Right atrium auricular region (tissue), 2 donors: ENCODE measurements at regions not wholly inside any gene's neighbourhood (a gene's known extent, or its start where the extent isn't known, plus 50 kb on each side); places are given as distances from the start of the nearest gene placed in this dataset.

Source experiments
- DNase-seq: peaks from one replicate; pipeline ENCODE4 v3.0.0-alpha.2; 2019; ENCODE audit warnings: low spot score
- H3K27ac ChIP-seq, 2 donors: fragments of 200-600 bp; sonication (generic); 1 replicate in 1 of 2; 2 replicates in 1 of 2; pipeline ENCODE4 v1.5.1; 2016 to 2019
- H3K27me3 ChIP-seq, 2 donors: fragments of 200-600 bp; sonication (generic); one replicate each; pipeline versions ENCODE4 v1.5.1 to v1.6.0; 2017 to 2019
- H3K36me3 ChIP-seq: fragments of 200-600 bp; sonication (generic); one replicate; pipeline ENCODE4 v1.5.1; 2016
- H3K4me1 ChIP-seq, 2 donors: fragments of 200-600 bp; sonication (generic); one replicate each; pipeline versions ENCODE4 v1.5.1 to v1.6.0; 2017 to 2019
- H3K4me3 ChIP-seq, 2 donors: fragments of 200-600 bp; sonication (generic); 1 replicate in 1 of 2; 2 replicates in 1 of 2; pipeline ENCODE4 v1.5.1; 2017 to 2019; ENCODE audit warnings: mild to moderate bottlenecking in 1 of 2, moderate library complexity in 1 of 2
- H3K9me3 ChIP-seq, 2 donors: fragments of 200-600 bp; sonication (generic); one replicate each; pipeline ENCODE4 v1.5.1; 2019
- CTCF ChIP-seq, 2 donors: fragments of 200-600 bp; sonication (generic); IDR thresholded peaks; one replicate each; pipeline ENCODE4 v1.5.1; 2019; ENCODE audit warnings: antibody characterized with exemption in 2 of 2

GRCh38 chr15:69744391-69745162 lies 292.0 kb downstream of the RPLP1 start:
- peak; percentile 52 for DNase-seq
- H3K4me1 ChIP-seq: no peaks in the 10 kb centered on the region
- H3K9me3 ChIP-seq: peaks cover 0 to 4% of the 10 kb centered on the region in 2 donors
- H3K27ac ChIP-seq: no peak overlapping the region
- no peaks in the 10 kb centered on the region for H3K36me3 ChIP-seq
- no peak overlapping the region for H3K4me3 ChIP-seq
- no peak for TF ChIP-seq CTCF (IDR thresholded peaks at IDR 0.05)
- H3K27me3 ChIP-seq: no peaks in the 10 kb centered on the region

GRCh38 chr15:69747193-69747592 lies 294.6 kb downstream of the RPLP1 start:
- no peaks in the 10 kb centered on the region for H3K4me1 ChIP-seq
- no peaks in the 10 kb centered on the region for H3K36me3 ChIP-seq
- no peak overlapping the region for H3K4me3 ChIP-seq
- H3K27ac ChIP-seq: no peak overlapping the region
- no peaks in the 10 kb centered on the region for H3K9me3 ChIP-seq
- TF ChIP-seq CTCF (IDR thresholded peaks at IDR 0.05): no peak
- H3K27me3 ChIP-seq: no peaks in the 10 kb centered on the region
- no peak for DNase-seq

- no peak overlapping the region for H3K4me3 ChIP-seq
- TF ChIP-seq CTCF (IDR thresholded peaks at IDR 0.05): no peak
Observed at GRCh38 chr15:69748131-69748530, 295.5 kb downstream of the RPLP1 start.

GRCh38 chr15:69748576-69749185 lies 296.1 kb downstream of the RPLP1 start:
- Histone ChIP-seq H3K9me3 (peaks cover 0 to 8% of the 10 kb centered on the region in 2 donors), H3K4me1 (no peaks in the 10 kb centered on the region), H3K27ac (no peak overlapping the region), H3K27me3 (no peaks in the 10 kb centered on the region), H3K36me3 (no peaks in the 10 kb centered on the region), H3K4me3 (no peak overlapping the region)
- no peak for DNase-seq
- TF ChIP-seq CTCF (IDR thresholded peaks at IDR 0.05): no peak

More at GRCh38 chr15:69748131-69748530, 295.5 kb downstream of the RPLP1 start:
- Histone ChIP-seq H3K27ac (no peak overlapping the region), H3K4me1 (no peaks in the 10 kb centered on the region), H3K9me3 (peaks cover 0 to 3% of the 10 kb centered on the region in 2 donors), H3K27me3 (no peaks in the 10 kb centered on the region), H3K36me3 (no peaks in the 10 kb centered on the region)
- no peak for DNase-seq

- DNase-seq: no peak
- Histone ChIP-seq H3K9me3 (peaks cover 0 to 8% of the 10 kb centered on the region in 2 donors), H3K27me3 (no peaks in the 10 kb centered on the region), H3K4me3 (no peak overlapping the region), H3K27ac (no peak overlapping the region), H3K36me3 (no peaks in the 10 kb centered on the region), H3K4me1 (no peaks in the 10 kb centered on the region)
- no peak for TF ChIP-seq CTCF (IDR thresholded peaks at IDR 0.05)
Observed at GRCh38 chr15:69749274-69749673, 296.7 kb downstream of the RPLP1 start.
